NCI-H526 (cell line): ENCODE measurements at regions not wholly inside any gene's neighbourhood (a gene's known extent, or its start where the extent isn't known, plus 50 kb on each side); places are given as distances from the start of the nearest gene placed in this dataset.
"Not testable (repeated sequence)": the region's sequence is repeated elsewhere in the genome, so short reads cannot be mapped to it uniquely, and the experiment has no call there.

Experiments
- DNase-seq, 2 experiments: peaks; one replicate each; lab custom pipeline; 2025; lab: John Stamatoyannopoulos, UW

- DNase-seq = no peak
These were observed 175.8 kb upstream of the ARID1B start for GRCh38 chr6:156601152-156602065.

- no peak for DNase-seq
These were observed 176.5 kb upstream of the ARID1B start for GRCh38 chr6:156600678-156601077.

- no peak for DNase-seq
These were observed 177.1 kb upstream of the ARID1B start for GRCh38 chr6:156599978-156600590.

- no peak for DNase-seq
These were observed 177.8 kb upstream of the ARID1B start for GRCh38 chr6:156599366-156599765.

DNA sequence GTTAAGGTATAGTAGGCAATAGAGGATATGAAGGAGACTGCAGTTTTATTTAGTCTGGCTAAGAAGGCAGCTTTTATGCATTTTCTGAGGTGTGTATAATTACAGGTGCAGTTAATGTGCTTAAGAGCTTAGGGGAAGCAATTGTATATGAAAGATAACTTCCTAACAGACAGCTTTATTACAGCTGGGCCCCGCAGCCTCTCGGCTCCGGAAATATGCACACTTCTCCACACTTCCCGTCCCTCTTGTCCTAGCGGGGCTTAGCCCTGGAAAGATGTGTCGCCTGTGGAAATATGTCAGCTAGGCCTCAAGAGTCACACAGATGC is 178.4 kb upstream of the ARID1B start:
- peak in 1 of 2 experiments; percentile 37 for DNase-seq

DNA sequence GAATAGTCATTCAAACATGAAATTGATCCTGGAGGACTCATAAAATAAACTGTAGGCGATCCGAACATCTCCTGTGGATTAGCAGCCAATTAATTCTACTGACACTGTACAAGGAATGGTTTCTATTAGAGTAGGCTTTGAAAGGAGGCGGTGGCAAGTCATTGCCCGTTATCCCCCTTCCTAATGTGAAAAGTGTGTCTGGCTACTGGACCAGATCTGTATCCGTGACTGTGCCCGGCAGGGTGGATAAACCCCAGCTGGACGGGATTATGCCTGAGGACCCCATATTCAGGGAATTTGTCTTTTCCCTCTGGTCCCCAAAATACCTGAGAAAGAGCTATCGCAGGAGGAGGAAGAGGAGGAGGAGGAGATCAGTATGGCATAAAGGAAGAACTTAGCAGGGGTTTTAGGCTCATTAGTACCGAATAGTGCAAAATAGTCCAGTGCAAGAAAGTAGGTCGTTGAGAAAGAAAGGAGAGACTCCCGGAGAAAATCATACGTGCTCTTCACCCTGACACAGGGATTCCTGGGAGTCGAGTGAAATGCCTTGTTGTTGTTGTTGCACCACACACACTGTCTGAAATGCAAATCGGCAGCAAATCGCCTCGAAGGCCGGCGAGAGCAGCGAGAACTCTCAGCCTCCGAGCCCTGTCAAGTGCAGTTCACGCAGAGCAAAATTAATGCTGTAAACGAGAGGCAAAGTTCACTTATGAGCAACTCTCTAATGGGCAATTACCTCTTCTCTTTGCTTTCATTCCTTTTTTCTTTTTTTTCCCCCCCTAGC is 178.9 kb upstream of the ARID1B start:
- DNase-seq = peak; percentile 55 to 76

DNA sequence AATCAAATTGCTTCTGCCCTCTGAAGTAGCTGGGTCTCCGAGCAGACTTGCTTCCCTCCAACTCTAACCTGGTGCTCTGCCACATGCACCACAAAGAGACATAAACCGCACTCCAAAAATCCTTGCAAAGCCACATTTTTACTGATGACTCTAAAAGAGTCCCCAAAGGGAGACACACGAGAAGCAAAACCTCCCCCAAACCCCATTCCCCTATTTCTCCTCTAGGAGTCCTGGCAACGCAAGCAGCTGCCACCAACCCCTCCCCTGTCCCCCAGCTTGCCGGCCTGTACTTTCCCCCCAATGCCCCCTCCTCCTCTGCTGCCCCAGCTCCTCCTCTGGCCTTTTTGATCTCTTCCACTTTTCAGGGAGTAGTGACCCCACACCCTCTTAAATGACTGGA is 180.1 kb upstream of the ARID1B start:
- DNase-seq = no peak

DNA sequence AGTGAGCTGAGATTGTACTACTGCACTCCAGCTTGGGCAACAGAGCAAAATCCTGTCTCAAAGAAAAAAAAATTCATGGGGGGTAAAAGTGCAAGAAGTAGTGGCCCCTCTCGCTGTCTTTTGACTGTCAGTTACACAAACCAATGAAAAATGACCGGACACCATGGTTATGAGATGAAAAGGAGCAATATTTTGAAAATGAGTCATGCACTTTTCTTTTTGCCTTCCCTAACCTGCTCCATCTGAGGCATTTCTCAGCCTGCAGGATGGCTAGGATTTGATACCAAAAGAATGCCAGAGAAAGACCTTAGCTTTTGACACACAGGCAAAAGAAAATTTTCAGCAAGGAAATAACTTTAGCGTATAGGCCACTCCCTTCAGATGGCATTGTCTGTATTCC is 181.7 kb upstream of the ARID1B start:
- no peak for DNase-seq

DNA sequence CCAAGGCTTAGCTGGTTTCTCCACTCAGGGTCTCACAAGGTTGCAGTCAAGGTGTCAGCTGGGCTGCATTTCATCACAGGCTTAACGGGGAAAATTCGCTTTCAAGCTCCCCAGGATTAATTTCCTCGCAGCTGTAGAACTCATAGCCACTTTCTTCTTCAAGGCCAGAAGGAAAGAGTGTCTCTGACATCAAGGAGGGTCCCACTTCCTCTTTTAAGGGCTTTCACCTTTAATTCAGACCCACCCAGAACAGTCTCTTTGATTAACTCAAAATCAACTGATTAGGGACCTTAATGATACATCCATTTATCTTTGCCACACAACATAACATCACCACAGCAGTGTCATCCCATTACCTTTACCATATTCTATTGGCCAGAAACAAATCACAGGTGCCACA is 183.3 kb upstream of the ARID1B start:
- no peak for DNase-seq

- DNase-seq = no peak
These were observed 184.1 kb upstream of the ARID1B start for GRCh38 chr6:156593127-156593526.

- peak; percentile 6 to 45 for DNase-seq
These were observed 186.7 kb upstream of the ARID1B start for GRCh38 chr6:156590482-156590881.

GRCh38 chr6:156589281-156589680 is 187.9 kb upstream of the ARID1B start:
- no peak for DNase-seq

- DNase-seq = no peak
These were observed 189.4 kb upstream of the ARID1B start for GRCh38 chr6:156587751-156588301.

DNA sequence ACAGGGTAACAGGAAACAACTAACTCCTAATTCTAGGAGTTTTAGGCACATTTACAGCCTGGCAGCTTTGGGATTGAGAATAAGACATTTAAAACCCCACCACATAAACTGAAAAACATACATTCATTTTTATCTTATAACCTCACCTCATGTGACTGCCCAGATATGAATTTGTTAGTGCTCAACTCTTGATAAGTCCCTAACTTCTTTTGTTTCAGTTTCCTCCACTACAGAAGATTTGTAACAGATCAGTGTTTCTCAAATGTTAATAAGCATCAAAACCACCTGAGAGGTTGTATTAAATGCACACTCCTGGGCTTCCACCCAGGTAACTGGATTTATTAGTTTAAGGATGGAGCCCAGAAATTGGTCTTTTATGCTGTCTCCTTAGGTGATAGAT is 190.1 kb upstream of the ARID1B start:
- DNase-seq = no peak

- peak in 1 of 2 experiments; percentile 61 for DNase-seq
These were observed 191.3 kb upstream of the ARID1B start for GRCh38 chr6:156585859-156586258.

- DNase-seq = not testable (repeated sequence)
These were observed 193.1 kb upstream of the ARID1B start for GRCh38 chr6:156584121-156584520.

DNA sequence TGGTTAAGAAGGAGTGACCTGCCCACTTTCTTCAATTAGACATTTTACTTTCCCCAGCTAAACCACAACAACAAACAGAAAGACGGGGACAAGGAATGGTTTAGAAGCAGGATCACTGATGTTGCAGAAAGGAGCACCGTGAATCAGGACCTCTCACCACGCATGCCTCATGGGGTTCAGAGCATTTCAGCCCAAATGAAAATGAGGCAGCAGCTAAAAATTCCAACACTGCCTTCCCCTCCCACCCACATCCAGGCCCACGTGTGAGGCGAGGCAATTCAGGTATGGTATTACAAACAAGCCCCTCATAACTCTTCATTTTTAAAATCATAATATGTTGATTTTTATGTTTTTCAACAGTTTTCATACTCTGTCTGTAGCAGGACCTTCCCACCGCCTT is 194.1 kb upstream of the ARID1B start:
- no peak for DNase-seq

- peak; percentile 81 for DNase-seq
These were observed 194.6 kb upstream of the ARID1B start for GRCh38 chr6:156582509-156582992.

GRCh38 chr6:156579564-156579963 is 197.6 kb upstream of the ARID1B start:
- no peak for DNase-seq

GRCh38 chr6:156577749-156578148 is 199.4 kb upstream of the ARID1B start:
- no peak for DNase-seq

DNA sequence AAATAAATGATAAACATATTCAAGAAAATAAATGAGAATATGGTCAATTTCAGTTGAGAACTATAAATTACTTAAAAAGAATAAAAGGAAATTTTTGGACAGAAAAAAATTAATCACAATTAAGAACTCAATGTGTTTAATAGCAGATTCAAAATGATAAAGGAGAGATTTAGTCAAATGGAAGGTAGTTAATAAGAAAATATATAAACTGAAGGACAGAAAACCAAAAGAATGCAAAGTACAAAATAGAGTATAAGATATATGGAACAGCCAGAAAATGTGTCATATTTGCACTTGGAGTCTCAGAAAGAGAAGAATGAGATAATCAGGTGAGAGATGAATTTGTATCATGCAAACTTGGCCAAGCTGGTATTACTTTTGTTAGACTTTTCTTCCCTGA is 201.8 kb upstream of the ARID1B start:
- DNase-seq = no peak

GRCh38 chr6:156564807-156565149 is 212.4 kb upstream of the ARID1B start:
- DNase-seq = no peak
